Effector CD8-positive, alpha-beta T cell (primary cell): ENCODE measurements at regions not wholly inside any gene's neighbourhood (a gene's known extent, or its start where the extent isn't known, plus 50 kb on each side); places are given as distances from the start of the nearest gene placed in this dataset.

Source experiments
- DNase-seq: peaks from one replicate; lab custom pipeline; 2025; lab: John Stamatoyannopoulos, UW

- no peak for DNase-seq
Observed at GRCh38 chr14:104291123-104292000, 153.0 kb downstream of the KIF26A start.

GRCh38 chr14:104292084-104292970 is 153.9 kb downstream of the KIF26A start:
- no peak for DNase-seq

- no peak for DNase-seq
Observed at GRCh38 chr14:104293231-104293841, 154.9 kb downstream of the KIF26A start.

- DNase-seq: no peak
Observed at GRCh38 chr14:104293851-104294627, 155.7 kb downstream of the KIF26A start.

- no peak for DNase-seq
Observed at GRCh38 chr14:104294628-104294982, 156.2 kb downstream of the KIF26A start.

GRCh38 chr14:104294983-104295680 is 156.7 kb downstream of the KIF26A start:
- no peak for DNase-seq

- no peak for DNase-seq
Observed at GRCh38 chr14:104295681-104296387, 157.4 kb downstream of the KIF26A start.

- DNase-seq: no peak
Observed at GRCh38 chr14:104296388-104297312, 158.3 kb downstream of the KIF26A start.

- DNase-seq: no peak
Observed at GRCh38 chr14:104297313-104297704, 158.9 kb downstream of the KIF26A start.

GRCh38 chr14:104297721-104298401 is 159.5 kb downstream of the KIF26A start:
- DNase-seq: no peak

- no peak for DNase-seq
Observed at GRCh38 chr14:104298458-104298857, 160.1 kb downstream of the KIF26A start.

GRCh38 chr14:104299993-104300761 is 161.8 kb downstream of the KIF26A start:
- DNase-seq: no peak

GRCh38 chr14:104301731-104302460 is 163.5 kb downstream of the KIF26A start:
- DNase-seq: no peak

GRCh38 chr14:104302794-104303405 is 164.5 kb downstream of the KIF26A start:
- DNase-seq: no peak

GRCh38 chr14:104303705-104304425 is 165.5 kb downstream of the KIF26A start:
- no peak for DNase-seq
